AG04449 (cell line): ENCODE measurements at regions not wholly inside any gene's neighbourhood (a gene's known extent, or its start where the extent isn't known, plus 50 kb on each side); places are given as distances from the start of the nearest gene placed in this dataset.

ENCODE experiments used
- CTCF ChIA-PET: fragments of 350-600 bp; formaldehyde crosslinking; extraction: SDS; loops from one replicate; lab custom pipeline; 2021; ENCODE audit warnings: antibody characterized with exemption; lab: Yijun Ruan, JAX
- POLR2A ChIA-PET: fragments of 400-600, 350-600 bp; formaldehyde crosslinking; extraction: SDS; loops from one replicate; lab custom pipeline; 2020; ENCODE audit warnings: antibody characterized with exemption, inconsistent platforms; lab: Yijun Ruan, JAX
- DNase-seq: peaks from one replicate; pipeline ENCODE4 v3.0.0-alpha.2; 2010; ENCODE audit warnings: low read depth, low spot score
- H3K4me3 ChIP-seq: 2 replicates; pipeline ENCODE4 v1.5.1; 2011; ENCODE audit warnings: low read depth, mild to moderate bottlenecking, control low read depth, low read length
- CTCF ChIP-seq: IDR thresholded peaks from one replicate; pipeline ENCODE4 v1.5.1; 2011; ENCODE audit warnings: mild to moderate bottlenecking, moderate library complexity, low read length, control low read depth, inconsistent platforms; ENCODE audit not compliant: insufficient read depth; ENCODE audit errors: missing control alignments

DNA sequence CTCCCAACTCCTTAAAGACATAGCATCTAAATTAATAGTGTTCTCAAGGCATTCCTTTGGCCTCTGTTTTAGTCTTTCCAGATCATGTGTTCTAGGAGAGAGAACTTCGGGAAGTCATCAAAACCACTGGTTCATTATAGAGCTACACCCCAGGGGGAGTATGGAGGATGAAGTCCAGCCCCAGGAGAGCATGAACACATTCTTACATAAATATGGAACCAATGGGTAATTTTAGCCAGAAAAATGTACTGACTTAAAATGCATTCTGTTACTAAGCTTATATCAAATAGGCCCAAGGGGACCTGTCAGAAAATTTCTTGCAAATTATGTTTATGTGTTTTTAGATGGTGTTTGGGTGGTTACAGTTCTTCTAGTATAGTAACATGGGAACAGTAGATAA, 165.2 kb downstream of the NTMT2 start:
- H3K4me3 ChIP-seq = no peak overlapping the region
- ChIA-PET POLR2A (no interaction called here), CTCF (interaction anchor here (1.7 to 2.1 kb wide), 2 partner anchors 9 to 382 kb away, joined by 6 to 7 read pairs; no protein-coding TSS in a partner anchor)
- no peak for TF ChIP-seq CTCF
- DNase-seq = no peak

GRCh38 chr1:170313306-170313705, 167.5 kb downstream of the NTMT2 start:
- ChIA-PET CTCF (no interaction called here), POLR2A (no interaction called here)
- H3K4me3 ChIP-seq = no peak overlapping the region
- DNase-seq = no peak
- TF ChIP-seq CTCF = no peak

- POLR2A ChIA-PET = no interaction called here
- CTCF ChIA-PET = no interaction called here
- TF ChIP-seq CTCF = no peak
- no peak overlapping the region for H3K4me3 ChIP-seq
- DNase-seq = no peak
Measured at GRCh38 chr1:170316270-170316669, 170.5 kb downstream of the NTMT2 start.

GRCh38 chr1:170318141-170318540, 172.4 kb downstream of the NTMT2 start:
- TF ChIP-seq CTCF = no peak
- POLR2A ChIA-PET = interaction anchor here (1.6 kb wide), 1 partner anchor 9 kb away, joined by 7 read pairs; no protein-coding TSS in a partner anchor
- DNase-seq = no peak
- CTCF ChIA-PET = interaction anchor here (0.9 kb wide), 1 partner anchor 29 kb away, joined by 4 read pairs; no protein-coding TSS in a partner anchor
- no peak overlapping the region for H3K4me3 ChIP-seq

- no peak overlapping the region for H3K4me3 ChIP-seq
- CTCF ChIA-PET = interaction anchor here (1.5 to 2.4 kb wide), 2 partner anchors 7 to 13 kb away, joined by 3 to 7 read pairs; no protein-coding TSS in a partner anchor
- TF ChIP-seq CTCF = no peak
- DNase-seq = no peak
- POLR2A ChIA-PET = interaction anchor here (1.2 to 1.6 kb wide), 2 partner anchors 9 to 359 kb away, joined by 3 to 7 read pairs; no protein-coding TSS in a partner anchor
Measured at GRCh38 chr1:170318736-170319135, 173.0 kb downstream of the NTMT2 start.

GRCh38 chr1:170321113-170321512, 175.4 kb downstream of the NTMT2 start:
- H3K4me3 ChIP-seq = no peak overlapping the region
- TF ChIP-seq CTCF = no peak
- POLR2A ChIA-PET = interaction anchor here (1.2 kb wide), 1 partner anchor 11 kb away, joined by 3 read pairs; no protein-coding TSS in a partner anchor
- DNase-seq = no peak
- CTCF ChIA-PET = interaction anchor here (2.4 kb wide), 1 partner anchor 10 kb away, joined by 7 read pairs; no protein-coding TSS in a partner anchor
